WTC11 (cell line): ENCODE measurements at regions not wholly inside any gene's neighbourhood (a gene's known extent, or its start where the extent isn't known, plus 50 kb on each side); places are given as distances from the start of the nearest gene placed in this dataset.
A peak's percentile ranks its signal among the peaks of the same experiment; 100 is the strongest.

Experiments
- ATAC-seq: fragments of 200-7000 bp; cut with Tn5 transposase; 2 replicates; pipeline ENCODE4 v1.10.0; 2021; ENCODE audit warnings: mild to moderate bottlenecking, moderate library complexity
- CTCF ChIA-PET: fragments of 300-600 bp; sonication (Branson Sonifier 250); formaldehyde crosslinking; loops from one replicate; lab custom pipeline; 2021; ENCODE audit warnings: antibody characterized with exemption; lab: Charles Lee
- POLR2A ChIA-PET: fragments of 350-600 bp; sonication (Branson Sonifier 250); formaldehyde crosslinking; loops from one replicate; lab custom pipeline; 2021; ENCODE audit warnings: antibody characterized with exemption; lab: Charles Lee
- DNase-seq: peaks from one replicate; pipeline ENCODE4 v3.0.0; 2021; ENCODE audit warnings: low spot score
- H3K27ac Mint-ChIP-seq: 2 replicates; pipeline ENCODE4 v1.8.0; 2021; ENCODE audit warnings: mixed read lengths
- H3K27me3 Mint-ChIP-seq: 2 replicates; pipeline ENCODE4 v1.8.0; 2021; ENCODE audit warnings: low read depth, mild to moderate bottlenecking, moderate library complexity, mixed read lengths
- H3K36me3 Mint-ChIP-seq: 2 replicates; pipeline ENCODE4 v1.8.0; 2021; ENCODE audit warnings: mixed read lengths
- H3K4me1 Mint-ChIP-seq: 2 replicates; pipeline ENCODE4 v1.8.0; 2022; ENCODE audit warnings: mixed read lengths
- H3K4me3 Mint-ChIP-seq: 2 replicates; pipeline ENCODE4 v1.8.0; 2021; ENCODE audit warnings: mild to moderate bottlenecking, moderate library complexity, mixed read lengths
- H3K9me3 Mint-ChIP-seq: 2 replicates; pipeline ENCODE4 v1.8.0; 2021; ENCODE audit warnings: mixed read lengths
- AFF4 ChIP-seq: sonication (generic); formaldehyde crosslinking; IDR thresholded peaks from 2 replicates; pipeline ENCODE4 v1.8.1; 2023; ENCODE audit warnings: mild to moderate bottlenecking, missing genetic modification reagents, borderline replicate concordance
- CDX4 ChIP-seq: fragments of 250-450 bp; sonication (Bioruptor Pico); IDR thresholded peaks from 2 replicates; pipeline ENCODE4 v1.9.0; 2021; ENCODE audit warnings: moderate library complexity, mild to moderate bottlenecking, inconsistent platforms, borderline replicate concordance
- EMX1 ChIP-seq: fragments of 250-450 bp; sonication (Bioruptor Pico); IDR thresholded peaks from 2 replicates; pipeline ENCODE4 v1.8.0; 2021; ENCODE audit warnings: mild to moderate bottlenecking
- FOXP1 ChIP-seq: sonication (generic); formaldehyde crosslinking; IDR thresholded peaks from 2 replicates; pipeline ENCODE4 v1.8.0; 2022; ENCODE audit warnings: missing genetic modification reagents, mild to moderate bottlenecking, moderate library complexity, borderline replicate concordance
- FOXP4 ChIP-seq: sonication (generic); formaldehyde crosslinking; IDR thresholded peaks from 2 replicates; pipeline ENCODE4 v1.8.0; 2022; ENCODE audit warnings: mild to moderate bottlenecking, missing genetic modification reagents
- MXD4 ChIP-seq: fragments of 250-450 bp; sonication (Bioruptor Pico); IDR thresholded peaks from 2 replicates; pipeline ENCODE4 v1.8.0; 2021; ENCODE audit warnings: mild to moderate bottlenecking, moderate library complexity, borderline replicate concordance
- ZNF121 ChIP-seq: sonication (generic); formaldehyde crosslinking; IDR thresholded peaks from 2 replicates; pipeline ENCODE4 v1.8.0; 2023; ENCODE audit warnings: missing genetic modification reagents
- ZNF263 ChIP-seq: sonication (generic); formaldehyde crosslinking; IDR thresholded peaks from 2 replicates; pipeline ENCODE4 v1.8.1; 2022; ENCODE audit warnings: low read depth, mild to moderate bottlenecking, moderate library complexity, missing genetic modification reagents
- ZNF396 ChIP-seq: fragments of 250-450 bp; sonication (Bioruptor Pico); IDR thresholded peaks from 2 replicates; pipeline ENCODE4 v1.8.0; 2021; ENCODE audit warnings: mild to moderate bottlenecking, moderate library complexity, borderline replicate concordance
- ZNF416 ChIP-seq: fragments of 250-450 bp; sonication (Bioruptor Pico); IDR thresholded peaks from 2 replicates; pipeline ENCODE4 v1.9.0; 2021; ENCODE audit warnings: mild to moderate bottlenecking, inconsistent platforms
- TF ChIP-seq, protein P1 (sequence below): fragments of 250-450 bp; sonication (Bioruptor Pico); IDR thresholded peaks from 2 replicates; pipeline ENCODE4 v1.9.0; 2021; ENCODE audit warnings: mild to moderate bottlenecking
- TF ChIP-seq, protein P2 (sequence below): fragments of 250-450 bp; sonication (Bioruptor Pico); IDR thresholded peaks from 2 replicates; pipeline ENCODE4 v1.9.0; 2021; ENCODE audit warnings: mild to moderate bottlenecking, borderline replicate concordance
- TF ChIP-seq, protein P3 (sequence below): sonication (generic); formaldehyde crosslinking; IDR thresholded peaks from 2 replicates; pipeline ENCODE4 v1.8.1; 2022; ENCODE audit warnings: missing genetic modification reagents, borderline replicate concordance

DNA sequence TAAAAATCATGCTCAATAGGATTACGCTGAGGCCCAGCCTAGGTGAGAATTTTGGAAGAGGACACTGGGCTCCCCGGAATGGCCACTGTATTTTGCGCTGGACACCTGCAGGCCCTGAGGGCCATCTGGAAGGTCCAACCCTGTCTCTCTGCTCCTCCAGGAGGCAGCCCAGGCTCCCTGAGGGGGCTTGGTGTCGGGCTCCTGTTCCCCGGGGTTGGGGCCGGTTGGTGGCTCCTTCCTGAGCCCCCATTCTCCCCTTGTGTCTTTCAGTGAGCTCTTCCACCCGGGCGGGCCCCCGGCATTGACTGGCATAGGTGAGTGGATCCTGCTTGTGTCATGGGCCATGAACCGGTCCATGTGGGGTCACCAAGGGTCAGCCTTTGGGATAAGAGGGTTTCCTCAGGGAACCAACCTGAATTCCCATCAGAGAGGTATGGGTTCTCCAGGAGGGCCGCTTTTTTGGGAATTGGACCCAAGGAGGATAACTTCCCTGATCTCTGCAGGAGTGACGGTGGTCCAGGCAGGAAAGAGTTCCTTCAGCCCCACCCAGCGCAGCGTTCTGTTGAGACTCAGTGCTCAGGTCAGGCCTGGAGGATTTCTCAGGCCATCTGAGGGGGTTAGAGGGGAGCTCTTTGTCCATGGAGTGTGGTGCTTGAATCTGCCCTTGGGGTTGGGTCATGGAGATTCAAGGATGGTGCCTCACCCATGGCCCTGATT is 187.8 kb downstream of the UBE3A start:
- Mint-ChIP-seq H3K27me3 (peaks cover 10% of the 10 kb centered on the region; the same call in 1 of the 2 replicates), H3K4me1 (no peaks in the 10 kb centered on the region), H3K36me3 (peaks cover 49% of the 10 kb centered on the region), H3K9me3 (peaks cover 54% of the 10 kb centered on the region), H3K27ac (no peak overlapping the region), H3K4me3 (no peak overlapping the region)
- ATAC-seq = no peak
- peak; percentile 2 for DNase-seq
- ChIA-PET CTCF (no interaction called here), POLR2A (no interaction called here)
- TF ChIP-seq, protein P1, sequence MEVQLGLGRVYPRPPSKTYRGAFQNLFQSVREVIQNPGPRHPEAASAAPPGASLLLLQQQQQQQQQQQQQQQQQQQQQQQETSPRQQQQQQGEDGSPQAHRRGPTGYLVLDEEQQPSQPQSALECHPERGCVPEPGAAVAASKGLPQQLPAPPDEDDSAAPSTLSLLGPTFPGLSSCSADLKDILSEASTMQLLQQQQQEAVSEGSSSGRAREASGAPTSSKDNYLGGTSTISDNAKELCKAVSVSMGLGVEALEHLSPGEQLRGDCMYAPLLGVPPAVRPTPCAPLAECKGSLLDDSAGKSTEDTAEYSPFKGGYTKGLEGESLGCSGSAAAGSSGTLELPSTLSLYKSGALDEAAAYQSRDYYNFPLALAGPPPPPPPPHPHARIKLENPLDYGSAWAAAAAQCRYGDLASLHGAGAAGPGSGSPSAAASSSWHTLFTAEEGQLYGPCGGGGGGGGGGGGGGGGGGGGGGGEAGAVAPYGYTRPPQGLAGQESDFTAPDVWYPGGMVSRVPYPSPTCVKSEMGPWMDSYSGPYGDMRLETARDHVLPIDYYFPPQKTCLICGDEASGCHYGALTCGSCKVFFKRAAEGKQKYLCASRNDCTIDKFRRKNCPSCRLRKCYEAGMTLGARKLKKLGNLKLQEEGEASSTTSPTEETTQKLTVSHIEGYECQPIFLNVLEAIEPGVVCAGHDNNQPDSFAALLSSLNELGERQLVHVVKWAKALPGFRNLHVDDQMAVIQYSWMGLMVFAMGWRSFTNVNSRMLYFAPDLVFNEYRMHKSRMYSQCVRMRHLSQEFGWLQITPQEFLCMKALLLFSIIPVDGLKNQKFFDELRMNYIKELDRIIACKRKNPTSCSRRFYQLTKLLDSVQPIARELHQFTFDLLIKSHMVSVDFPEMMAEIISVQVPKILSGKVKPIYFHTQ (CRISPR knock-in tag) = no peak
- TF ChIP-seq CDX4 (CRISPR knock-in tag) (no peak), FOXP1 (CRISPR knock-in tag) (no peak), ZNF416 (CRISPR knock-in tag) (no peak), MXD4 (CRISPR knock-in tag) (no peak), ZNF396 (CRISPR knock-in tag) (no peak), EMX1 (CRISPR knock-in tag) (no peak)
- TF ChIP-seq, protein P2, sequence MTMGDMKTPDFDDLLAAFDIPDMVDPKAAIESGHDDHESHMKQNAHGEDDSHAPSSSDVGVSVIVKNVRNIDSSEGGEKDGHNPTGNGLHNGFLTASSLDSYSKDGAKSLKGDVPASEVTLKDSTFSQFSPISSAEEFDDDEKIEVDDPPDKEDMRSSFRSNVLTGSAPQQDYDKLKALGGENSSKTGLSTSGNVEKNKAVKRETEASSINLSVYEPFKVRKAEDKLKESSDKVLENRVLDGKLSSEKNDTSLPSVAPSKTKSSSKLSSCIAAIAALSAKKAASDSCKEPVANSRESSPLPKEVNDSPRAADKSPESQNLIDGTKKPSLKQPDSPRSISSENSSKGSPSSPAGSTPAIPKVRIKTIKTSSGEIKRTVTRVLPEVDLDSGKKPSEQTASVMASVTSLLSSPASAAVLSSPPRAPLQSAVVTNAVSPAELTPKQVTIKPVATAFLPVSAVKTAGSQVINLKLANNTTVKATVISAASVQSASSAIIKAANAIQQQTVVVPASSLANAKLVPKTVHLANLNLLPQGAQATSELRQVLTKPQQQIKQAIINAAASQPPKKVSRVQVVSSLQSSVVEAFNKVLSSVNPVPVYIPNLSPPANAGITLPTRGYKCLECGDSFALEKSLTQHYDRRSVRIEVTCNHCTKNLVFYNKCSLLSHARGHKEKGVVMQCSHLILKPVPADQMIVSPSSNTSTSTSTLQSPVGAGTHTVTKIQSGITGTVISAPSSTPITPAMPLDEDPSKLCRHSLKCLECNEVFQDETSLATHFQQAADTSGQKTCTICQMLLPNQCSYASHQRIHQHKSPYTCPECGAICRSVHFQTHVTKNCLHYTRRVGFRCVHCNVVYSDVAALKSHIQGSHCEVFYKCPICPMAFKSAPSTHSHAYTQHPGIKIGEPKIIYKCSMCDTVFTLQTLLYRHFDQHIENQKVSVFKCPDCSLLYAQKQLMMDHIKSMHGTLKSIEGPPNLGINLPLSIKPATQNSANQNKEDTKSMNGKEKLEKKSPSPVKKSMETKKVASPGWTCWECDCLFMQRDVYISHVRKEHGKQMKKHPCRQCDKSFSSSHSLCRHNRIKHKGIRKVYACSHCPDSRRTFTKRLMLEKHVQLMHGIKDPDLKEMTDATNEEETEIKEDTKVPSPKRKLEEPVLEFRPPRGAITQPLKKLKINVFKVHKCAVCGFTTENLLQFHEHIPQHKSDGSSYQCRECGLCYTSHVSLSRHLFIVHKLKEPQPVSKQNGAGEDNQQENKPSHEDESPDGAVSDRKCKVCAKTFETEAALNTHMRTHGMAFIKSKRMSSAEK (CRISPR knock-in tag) = no peak
- TF ChIP-seq, protein P3, sequence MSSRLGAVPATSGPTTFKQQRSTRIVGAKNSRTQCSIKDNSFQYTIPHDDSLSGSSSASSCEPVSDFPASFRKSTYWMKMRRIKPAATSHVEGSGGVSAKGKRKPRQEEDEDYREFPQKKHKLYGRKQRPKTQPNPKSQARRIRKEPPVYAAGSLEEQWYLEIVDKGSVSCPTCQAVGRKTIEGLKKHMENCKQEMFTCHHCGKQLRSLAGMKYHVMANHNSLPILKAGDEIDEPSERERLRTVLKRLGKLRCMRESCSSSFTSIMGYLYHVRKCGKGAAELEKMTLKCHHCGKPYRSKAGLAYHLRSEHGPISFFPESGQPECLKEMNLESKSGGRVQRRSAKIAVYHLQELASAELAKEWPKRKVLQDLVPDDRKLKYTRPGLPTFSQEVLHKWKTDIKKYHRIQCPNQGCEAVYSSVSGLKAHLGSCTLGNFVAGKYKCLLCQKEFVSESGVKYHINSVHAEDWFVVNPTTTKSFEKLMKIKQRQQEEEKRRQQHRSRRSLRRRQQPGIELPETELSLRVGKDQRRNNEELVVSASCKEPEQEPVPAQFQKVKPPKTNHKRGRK = no peak

- Mint-ChIP-seq H3K27ac (no peak overlapping the region), H3K36me3 (peaks cover 54% of the 10 kb centered on the region), H3K27me3 (peaks cover 13% of the 10 kb centered on the region), H3K9me3 (peaks cover 56% of the 10 kb centered on the region), H3K4me1 (no peaks in the 10 kb centered on the region), H3K4me3 (no peak overlapping the region)
- no peak for ATAC-seq
- ChIA-PET POLR2A (no interaction called here), CTCF (interaction anchor here (0.6 kb wide), 1 partner anchor 709 kb away, joined by 5 read pairs; no protein-coding TSS in a partner anchor)
- DNase-seq = peak; percentile 3
- TF ChIP-seq ZNF121 (CRISPR knock-in tag) (no peak), FOXP4 (CRISPR knock-in tag) (no peak), ZNF263 (CRISPR knock-in tag) (no peak), AFF4 (no peak)
- TF ChIP-seq, protein P1 (CRISPR knock-in tag) = no peak
Observed at GRCh38 chr15:25251700-25252390, 187.0 kb downstream of the UBE3A start.
